Thyroid gland (tissue), 4 donors: ENCODE measurements at regions not wholly inside any gene's neighbourhood (a gene's known extent, or its start where the extent isn't known, plus 50 kb on each side); places are given as distances from the start of the nearest gene placed in this dataset.

Source experiments
- CTCF ChIP-seq, 6 experiments: fragments of 200-600 bp in 3 of 6; fragments of 450-650 bp in 3 of 6; sonication (generic) in 3 of 6; IDR thresholded peaks; one replicate each; pipeline ENCODE4 v1.5.1; 2016 to 2019; ENCODE audit warnings: antibody characterized with exemption in 6 of 6, mild to moderate bottlenecking in 2 of 6, inconsistent platforms in 1 of 6, moderate library complexity in 1 of 6
- POLR2A ChIP-seq, 2 donors: fragments of 450-650 bp; IDR thresholded peaks; one replicate each; pipeline ENCODE4 v1.6.1; 2017; ENCODE audit warnings: antibody characterized with exemption in 2 of 2, mild to moderate bottlenecking in 2 of 2, moderate library complexity in 1 of 2

- TF ChIP-seq POLR2A (IDR thresholded peaks at IDR 0.05) = no peak
- TF ChIP-seq CTCF (IDR thresholded peaks at IDR 0.05) = no peak
Measured at GRCh38 chr19:28586474-28586873, 626.5 kb downstream of the UQCRFS1 start.
